Kidney (tissue), 13 donors: ENCODE measurements at regions not wholly inside any gene's neighbourhood (a gene's known extent, or its start where the extent isn't known, plus 50 kb on each side); places are given as distances from the start of the nearest gene placed in this dataset.

Experiments used
- DNase-seq, 5 donors: peaks; one replicate each; pipeline ENCODE4 v3.0.0-alpha.2; 2013 to 2020
- FAIRE-seq: peaks from 2 replicates; lab custom pipeline; 2012; peaks lifted over from hg19 to GRCh38; lab: Jason Lieb, UNC
- H3K27ac ChIP-seq, 2 donors: one replicate each; pipeline ENCODE4 v1.7.0; 2013; ENCODE audit warnings: low read depth in 2 of 2, low read length in 2 of 2, inconsistent platforms in 1 of 2
- H3K27me3 ChIP-seq: one replicate; pipeline ENCODE4 v1.7.1; 2013; ENCODE audit warnings: low read length, inconsistent platforms; ENCODE audit not compliant: control insufficient read depth, insufficient read depth
- H3K36me3 ChIP-seq, 3 donors: one replicate each; pipeline versions ENCODE4 v1.7.0 to v1.7.1; 2013; ENCODE audit warnings: low read length in 3 of 3, control low read depth in 1 of 3, inconsistent platforms in 1 of 3; ENCODE audit not compliant: insufficient read depth in 3 of 3, control insufficient read depth in 2 of 3
- H3K4me1 ChIP-seq, 3 donors: one replicate each; pipeline versions ENCODE4 v1.7.0 to v1.7.1; 2013; ENCODE audit warnings: low read length in 3 of 3, inconsistent platforms in 1 of 3, low read depth in 1 of 3; ENCODE audit not compliant: control insufficient read depth in 2 of 3, insufficient read depth in 2 of 3
- H3K4me3 ChIP-seq, 3 donors: one replicate each; pipeline versions ENCODE4 v1.7.0 to v1.8.1; 2013; ENCODE audit warnings: low read length in 3 of 3, control low read depth in 1 of 3, inconsistent platforms in 1 of 3
- H3K9ac ChIP-seq, 3 donors: one replicate each; pipeline versions ENCODE4 v1.7.0 to v1.7.1; 2013; ENCODE audit warnings: low read length in 3 of 3, control low read depth in 1 of 3, inconsistent platforms in 1 of 3
- H3K9me3 ChIP-seq, 3 donors: one replicate each; pipeline versions ENCODE4 v1.7.0 to v1.7.1; 2013; ENCODE audit warnings: low read length in 3 of 3, control low read depth in 1 of 3, inconsistent platforms in 1 of 3; ENCODE audit not compliant: control insufficient read depth in 2 of 3, insufficient read depth in 1 of 3
- CTCF ChIP-seq: IDR thresholded peaks from 3 replicates; pipeline ENCODE4 v1.5.1; 2012; ENCODE audit warnings: mild to moderate bottlenecking, moderate library complexity, borderline replicate concordance; ENCODE audit not compliant: insufficient read depth; ENCODE audit errors: extremely low read depth
- intact Hi-C: fragments of 100-400 bp; cut with DNase I; formaldehyde crosslinking; loops from one replicate; pipeline ENCODE4 v1.11.1; 2022
- donor health status: control.
- donor health status: control.
- donor health status: control.
- donor health status: control.
- donor health status: control.
- donor health status: DM: yes; HTN: yes; CAD: no.
- donor health status: Normal renal cell carcinoma (clear cell type).

GRCh38 chr6:6885521-6886170 lies 222.1 kb upstream of the RREB1 start:
- no peak for FAIRE-seq
- peak overlapping the region in 1 of 2 donors; percentile 34 for H3K27ac ChIP-seq
- no peak overlapping the region for H3K4me3 ChIP-seq
- DNase-seq: no peak
- H3K9ac ChIP-seq: no peak overlapping the region
- no peaks in the 10 kb centered on the region for H3K27me3 ChIP-seq
- no peaks in the 10 kb centered on the region for H3K36me3 ChIP-seq
- H3K9me3 ChIP-seq: no peaks in the 10 kb centered on the region
- no peaks in the 10 kb centered on the region for H3K4me1 ChIP-seq
- TF ChIP-seq CTCF: no peak
- intact Hi-C loops: no loop called here

- H3K4me3 ChIP-seq: no peak overlapping the region
- FAIRE-seq (no peak), DNase-seq (no peak)
- intact Hi-C loops: no loop called here
- peaks cover 0 to 3% (median 0%) of the 10 kb centered on the region in 3 donors for H3K4me1 ChIP-seq
- TF ChIP-seq CTCF: no peak
- no peaks in the 10 kb centered on the region for H3K9me3 ChIP-seq
- no peak overlapping the region for H3K27ac ChIP-seq
- no peak overlapping the region for H3K9ac ChIP-seq
- no peaks in the 10 kb centered on the region for H3K27me3 ChIP-seq
- H3K36me3 ChIP-seq: no peaks in the 10 kb centered on the region
Measured at GRCh38 chr6:6886171-6886885, 221.4 kb upstream of the RREB1 start.

- Histone ChIP-seq H3K27ac (no peak overlapping the region), H3K4me1 (peaks cover 0 to 3% (median 0%) of the 10 kb centered on the region in 3 donors), H3K27me3 (no peaks in the 10 kb centered on the region), H3K4me3 (no peak overlapping the region), H3K36me3 (no peaks in the 10 kb centered on the region), H3K9ac (no peak overlapping the region), H3K9me3 (no peaks in the 10 kb centered on the region)
- DNase-seq (no peak), FAIRE-seq (no peak)
- intact Hi-C loops: no loop called here
- TF ChIP-seq CTCF: no peak
Measured at GRCh38 chr6:6886886-6887285, 220.9 kb upstream of the RREB1 start.
